Body of pancreas (tissue), 4 donors: ENCODE measurements at regions not wholly inside any gene's neighbourhood (a gene's known extent, or its start where the extent isn't known, plus 50 kb on each side); places are given as distances from the start of the nearest gene placed in this dataset.

Experiments used
- ATAC-seq: fragments of 150-250 bp; one replicate; pipeline ENCODE4 v1.9.1; 2016
- DNase-seq, 4 donors: peaks; one replicate each; pipeline ENCODE4 v3.0.0-alpha.2; 2019
- H3K27ac ChIP-seq, 4 donors: fragments of 200-600 bp; sonication (generic); 1 replicate in 3 of 4; 2 replicates in 1 of 4; pipeline versions ENCODE4 v1.5.1 to v1.6.1; 2016 to 2019; ENCODE audit warnings: mild to moderate bottlenecking in 1 of 4, mixed read lengths in 1 of 4, moderate library complexity in 1 of 4
- H3K27me3 ChIP-seq, 2 donors: fragments of 200-600 bp; sonication (generic); one replicate each; pipeline ENCODE4 v1.6.0; 2016; ENCODE audit warnings: mild to moderate bottlenecking in 1 of 2
- H3K36me3 ChIP-seq, 2 donors: fragments of 200-600 bp; sonication (generic); replicated peaks in 1 of 2; 2 replicates each; pipeline ENCODE4 v1.5.1; 2016; ENCODE audit warnings: low read depth in 2 of 2; ENCODE audit not compliant: insufficient read depth in 1 of 2
- H3K4me1 ChIP-seq: fragments of 200-600 bp; sonication (generic); one replicate; pipeline ENCODE4 v1.6.0; 2016
- H3K4me3 ChIP-seq, 2 donors: fragments of 200-600 bp; sonication (generic); 1 replicate in 1 of 2; 2 replicates in 1 of 2; pipeline ENCODE4 v1.5.1; 2016 to 2019
- H3K9me3 ChIP-seq, 3 donors: fragments of 200-600 bp; sonication (generic); 1 replicate in 2 of 3; 2 replicates in 1 of 3; pipeline ENCODE4 v1.5.1; 2016
- POLR2A ChIP-seq, 3 donors: fragments of 450-650 bp; IDR thresholded peaks; one replicate each; pipeline ENCODE4 v1.6.1; 2016; ENCODE audit warnings: antibody characterized with exemption in 3 of 3, mild to moderate bottlenecking in 2 of 3
- WGBS, 2 donors: methylation state at CpG; one replicate each; pipeline ENCODE4 v1.1.5; 2017; 5-methylcytosine and 5-hydroxymethylcytosine counted together
- intact Hi-C: fragments of 100-400 bp; cut with DNase I; formaldehyde crosslinking; loops from one replicate; pipeline ENCODE4 v1.15.1; 2023
- TF ChIP-seq, protein P1 (sequence below), 7 experiments: fragments of 450-650 bp in 4 of 7; fragments of 200-600 bp in 3 of 7; sonication (generic) in 3 of 7; IDR thresholded peaks; one replicate each; pipeline ENCODE4 v1.5.1; 2016 to 2019; ENCODE audit warnings: antibody characterized with exemption in 7 of 7

- intact Hi-C loops, result no loop called here
- H3K9me3 ChIP-seq, result no peaks in the 10 kb centered on the region
- no peak for DNase-seq
- H3K4me1 ChIP-seq, result no peaks in the 10 kb centered on the region
- ATAC-seq, result no peak
- H3K36me3 ChIP-seq, result no peaks in the 10 kb centered on the region
- H3K4me3 ChIP-seq, result no peak overlapping the region
- WGBS, 2 donors, result 67 to 78% methylated on average over 1 of the region's 1 CpG
- no peak overlapping the region for H3K27ac ChIP-seq
- H3K27me3 ChIP-seq, result no peaks in the 10 kb centered on the region
- TF ChIP-seq, protein P1, sequence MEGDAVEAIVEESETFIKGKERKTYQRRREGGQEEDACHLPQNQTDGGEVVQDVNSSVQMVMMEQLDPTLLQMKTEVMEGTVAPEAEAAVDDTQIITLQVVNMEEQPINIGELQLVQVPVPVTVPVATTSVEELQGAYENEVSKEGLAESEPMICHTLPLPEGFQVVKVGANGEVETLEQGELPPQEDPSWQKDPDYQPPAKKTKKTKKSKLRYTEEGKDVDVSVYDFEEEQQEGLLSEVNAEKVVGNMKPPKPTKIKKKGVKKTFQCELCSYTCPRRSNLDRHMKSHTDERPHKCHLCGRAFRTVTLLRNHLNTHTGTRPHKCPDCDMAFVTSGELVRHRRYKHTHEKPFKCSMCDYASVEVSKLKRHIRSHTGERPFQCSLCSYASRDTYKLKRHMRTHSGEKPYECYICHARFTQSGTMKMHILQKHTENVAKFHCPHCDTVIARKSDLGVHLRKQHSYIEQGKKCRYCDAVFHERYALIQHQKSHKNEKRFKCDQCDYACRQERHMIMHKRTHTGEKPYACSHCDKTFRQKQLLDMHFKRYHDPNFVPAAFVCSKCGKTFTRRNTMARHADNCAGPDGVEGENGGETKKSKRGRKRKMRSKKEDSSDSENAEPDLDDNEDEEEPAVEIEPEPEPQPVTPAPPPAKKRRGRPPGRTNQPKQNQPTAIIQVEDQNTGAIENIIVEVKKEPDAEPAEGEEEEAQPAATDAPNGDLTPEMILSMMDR (IDR thresholded peaks at IDR 0.05), result no peak
- no peak for TF ChIP-seq POLR2A (IDR thresholded peaks at IDR 0.05)
These were observed 77.8 kb downstream of the BOD1 start for GRCh38 chr5:173538654-173539053.

GRCh38 chr5:173538018-173538417, 78.4 kb downstream of the BOD1 start:
- H3K9me3 ChIP-seq, result no peaks in the 10 kb centered on the region
- ATAC-seq (no peak), DNase-seq (no peak)
- TF ChIP-seq, protein P1 (IDR thresholded peaks at IDR 0.05), result no peak
- TF ChIP-seq POLR2A (IDR thresholded peaks at IDR 0.05), result no peak
- intact Hi-C loops, result no loop called here
- no peaks in the 10 kb centered on the region for H3K4me1 ChIP-seq
- H3K27me3 ChIP-seq, result no peaks in the 10 kb centered on the region
- H3K36me3 ChIP-seq, result no peaks in the 10 kb centered on the region
- no peak overlapping the region for H3K27ac ChIP-seq
- 79 to 80% methylated on average over 6 of the region's 6 CpGs for WGBS, 2 donors
- no peak overlapping the region for H3K4me3 ChIP-seq

GRCh38 chr5:173537228-173537627, 79.2 kb downstream of the BOD1 start:
- Histone ChIP-seq H3K4me1 (peaks cover 5% of the 10 kb centered on the region), H3K27ac (no peak overlapping the region), H3K27me3 (no peaks in the 10 kb centered on the region), H3K9me3 (no peaks in the 10 kb centered on the region), H3K4me3 (no peak overlapping the region), H3K36me3 (no peaks in the 10 kb centered on the region)
- WGBS, 2 donors, result 79 to 83% methylated on average over 5 of the region's 5 CpGs
- ATAC-seq (no peak), DNase-seq (no peak)
- intact Hi-C loops, result no loop called here
- TF ChIP-seq, protein P1 (IDR thresholded peaks at IDR 0.05), result no peak
- no peak for TF ChIP-seq POLR2A (IDR thresholded peaks at IDR 0.05)

- no peak overlapping the region for H3K27ac ChIP-seq
- no peaks in the 10 kb centered on the region for H3K27me3 ChIP-seq
- intact Hi-C loops, result no loop called here
- DNase-seq (no peak), ATAC-seq (no peak)
- H3K4me3 ChIP-seq, result no peak overlapping the region
- WGBS, 2 donors, result 66 to 72% methylated on average over 3 of the region's 3 CpGs
- TF ChIP-seq POLR2A (IDR thresholded peaks at IDR 0.05), result no peak
- TF ChIP-seq, protein P1 (IDR thresholded peaks at IDR 0.05), result no peak
- H3K36me3 ChIP-seq, result no peaks in the 10 kb centered on the region
- no peaks in the 10 kb centered on the region for H3K9me3 ChIP-seq
- H3K4me1 ChIP-seq, result peaks cover 6% of the 10 kb centered on the region
These were observed 80.3 kb downstream of the BOD1 start for GRCh38 chr5:173535976-173536639.
